Right hindlimb (tissue), 1 donor: ENCODE measurements at regions not wholly inside any gene's neighbourhood (a gene's known extent, or its start where the extent isn't known, plus 50 kb on each side); places are given as distances from the start of the nearest gene placed in this dataset.
"Not testable (repeated sequence)": the region's sequence is repeated elsewhere in the genome, so short reads cannot be mapped to it uniquely, and the experiment has no call there.

Experiments used
- DNase-seq: peaks from one replicate; pipeline ENCODE4 v3.0.0-alpha.2; 2018

DNA sequence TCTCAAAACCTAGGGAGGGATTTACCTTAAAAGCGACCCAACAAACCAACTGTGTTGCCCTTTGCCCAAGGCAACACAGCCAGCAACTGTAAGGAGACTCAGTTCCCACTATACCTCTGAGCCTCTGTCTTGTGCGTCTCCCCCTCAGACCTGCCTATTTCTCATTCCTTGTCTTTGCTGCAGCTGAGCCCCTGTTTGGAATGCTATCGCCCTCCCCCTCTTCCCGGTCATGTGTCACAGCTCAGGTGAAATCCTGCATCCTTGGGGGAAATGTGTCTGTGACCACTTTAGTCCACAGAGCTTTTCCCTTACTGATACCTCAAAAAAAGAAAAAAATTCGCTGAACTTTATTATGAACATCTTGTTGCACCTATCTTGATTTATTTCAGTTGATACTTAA is 52.0 kb upstream of the LRIG1 start:
- DNase-seq, result no peak

DNA sequence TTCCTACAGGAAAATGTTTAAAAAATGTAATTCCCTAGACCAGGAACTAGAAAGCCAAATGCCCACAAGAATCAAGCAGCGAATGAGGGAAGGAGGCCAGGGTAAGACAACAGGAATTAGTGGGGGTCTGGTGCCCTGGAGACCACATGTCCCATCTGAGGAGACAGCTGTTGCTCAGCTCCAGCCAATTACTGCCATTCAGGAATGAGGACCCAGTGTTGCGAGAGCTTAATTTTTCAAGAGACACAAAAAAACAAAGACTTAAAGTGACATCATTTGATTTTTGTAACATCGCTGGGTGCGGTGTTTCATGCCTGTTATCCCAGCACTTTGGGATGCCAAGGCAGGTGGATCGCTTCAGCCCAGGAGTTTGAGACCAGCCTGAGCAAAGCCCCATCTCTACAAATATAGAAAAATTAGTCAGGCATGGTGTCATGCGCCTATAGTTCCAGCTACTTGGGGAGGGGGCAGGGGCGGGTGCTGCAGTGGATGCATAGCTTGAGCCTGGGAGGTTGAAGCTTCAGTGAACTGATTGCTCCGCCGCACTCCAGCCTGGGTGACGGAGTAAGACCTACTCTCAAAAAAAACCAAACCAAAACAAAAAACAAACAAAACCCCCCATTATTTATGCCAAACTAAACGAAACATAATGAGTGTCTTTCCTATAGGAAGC is 52.8 kb upstream of the LRIG1 start:
- peak; percentile 33 for DNase-seq

- DNase-seq, result no peak
Measured at GRCh38 chr3:66554178-66554577, 53.4 kb upstream of the LRIG1 start.

- DNase-seq, result no peak
Measured at GRCh38 chr3:66555214-66555844, 54.5 kb upstream of the LRIG1 start.

DNA sequence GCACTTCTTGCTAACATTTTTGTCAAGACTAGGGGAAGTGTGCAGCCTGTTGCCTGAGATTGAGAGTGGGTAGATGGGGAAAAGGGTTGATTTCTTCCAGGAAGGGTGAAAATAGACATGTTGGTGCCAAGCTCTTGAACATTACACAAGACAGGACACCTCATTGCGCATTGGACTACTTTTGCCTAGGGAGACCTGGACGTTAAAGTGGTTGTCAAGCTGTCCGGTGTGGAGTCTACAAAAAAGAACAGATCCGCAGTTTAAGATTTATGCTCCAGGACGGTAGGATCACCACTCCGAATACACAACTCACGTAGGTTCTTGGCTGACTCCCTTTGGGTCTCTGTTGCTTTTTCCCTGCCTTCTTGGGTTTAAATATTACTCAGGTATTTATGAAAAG is 56.3 kb upstream of the LRIG1 start:
- no peak for DNase-seq

DNA sequence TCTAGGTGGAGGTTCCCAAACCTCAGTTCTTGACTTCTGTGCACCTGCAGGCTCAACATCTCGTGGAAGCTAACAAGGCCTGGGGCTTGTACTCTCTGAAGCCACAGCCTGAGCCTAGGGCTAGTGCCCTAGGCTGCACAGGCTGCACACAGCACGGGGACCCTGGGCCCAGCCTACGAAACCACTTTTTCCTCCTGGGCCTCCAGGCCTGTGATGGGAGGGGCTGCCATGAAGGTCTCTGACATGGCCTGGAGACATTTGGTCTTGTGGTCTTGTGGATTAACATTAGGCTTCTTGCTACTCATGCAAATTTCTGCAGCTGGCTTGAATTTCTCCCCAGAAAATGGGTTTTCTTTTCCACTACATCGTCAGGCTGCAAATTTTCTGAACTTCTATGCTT is 59.1 kb upstream of the LRIG1 start:
- DNase-seq, result not testable (repeated sequence)

GRCh38 chr3:66561367-66561766 is 60.5 kb upstream of the LRIG1 start:
- DNase-seq, result no peak

DNA sequence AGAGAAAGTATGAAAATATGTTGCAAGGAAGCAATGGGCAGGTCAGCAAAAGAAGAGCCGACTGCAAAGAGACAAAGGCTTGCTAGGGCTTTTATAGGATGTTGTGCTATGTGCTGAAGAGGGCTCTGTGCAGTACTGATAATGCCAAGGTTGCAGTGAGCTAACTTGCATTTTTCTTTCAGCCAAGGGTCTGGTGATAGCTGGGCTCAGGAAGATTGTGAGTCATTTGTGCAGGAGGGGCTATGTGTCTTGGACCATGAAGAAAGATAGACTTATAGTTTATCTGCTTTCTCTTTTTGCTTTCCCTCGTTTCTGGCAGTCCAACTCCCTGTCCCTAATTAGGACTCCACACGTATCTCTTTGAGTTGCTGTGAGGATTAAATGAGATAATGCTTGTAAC is 64.5 kb upstream of the LRIG1 start:
- DNase-seq, result no peak

DNA sequence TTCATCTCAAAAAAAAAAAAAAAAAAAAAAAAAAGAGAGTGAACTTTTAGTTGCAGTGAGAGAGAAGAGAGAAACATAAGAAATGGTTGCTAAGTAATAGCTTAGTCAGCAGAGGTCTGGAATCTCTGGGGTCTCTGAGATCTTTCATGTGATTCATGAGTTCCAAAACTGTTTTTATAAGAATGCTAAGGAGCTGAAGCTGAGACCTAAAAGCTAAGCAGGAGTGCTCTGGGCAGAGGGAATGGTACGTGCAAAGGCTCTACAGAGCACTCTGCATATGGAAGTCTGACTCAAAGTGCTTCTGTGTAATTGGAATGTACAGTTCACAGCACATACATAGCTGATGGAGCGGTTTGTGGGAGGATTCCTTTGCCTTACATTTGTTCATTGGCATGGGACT is 66.3 kb upstream of the LRIG1 start:
- no peak for DNase-seq

DNA sequence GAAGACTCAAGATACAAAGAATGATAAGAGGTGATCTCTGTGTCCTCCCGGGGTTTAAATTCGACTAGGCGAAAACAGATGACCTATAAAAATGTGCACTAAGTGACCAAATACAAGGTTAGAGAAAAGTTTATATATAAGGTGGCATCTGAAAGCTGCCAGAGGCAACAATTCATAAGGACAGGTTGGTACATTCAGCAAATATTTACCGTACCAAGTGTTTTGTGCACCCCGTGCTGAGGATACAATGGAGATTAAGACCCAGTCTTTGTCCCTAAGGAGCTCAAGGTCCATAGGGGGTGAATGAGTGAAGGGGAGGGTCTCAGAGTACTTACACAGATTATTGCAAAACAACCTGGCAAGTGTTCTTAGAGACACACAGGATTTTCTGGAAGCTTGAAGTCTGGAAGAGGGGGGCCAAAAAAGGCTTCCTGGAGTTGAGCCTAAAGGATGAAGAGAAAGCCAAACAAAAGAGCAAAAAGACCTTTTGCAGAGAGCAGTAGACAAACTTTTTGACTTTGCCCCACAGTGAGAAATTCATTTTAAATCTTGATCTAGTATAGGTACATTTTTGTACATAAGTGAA is 71.4 kb upstream of the LRIG1 start:
- peak; percentile 54 for DNase-seq

- DNase-seq, result no peak
Measured at GRCh38 chr3:66572938-66573710, 72.3 kb upstream of the LRIG1 start.

DNA sequence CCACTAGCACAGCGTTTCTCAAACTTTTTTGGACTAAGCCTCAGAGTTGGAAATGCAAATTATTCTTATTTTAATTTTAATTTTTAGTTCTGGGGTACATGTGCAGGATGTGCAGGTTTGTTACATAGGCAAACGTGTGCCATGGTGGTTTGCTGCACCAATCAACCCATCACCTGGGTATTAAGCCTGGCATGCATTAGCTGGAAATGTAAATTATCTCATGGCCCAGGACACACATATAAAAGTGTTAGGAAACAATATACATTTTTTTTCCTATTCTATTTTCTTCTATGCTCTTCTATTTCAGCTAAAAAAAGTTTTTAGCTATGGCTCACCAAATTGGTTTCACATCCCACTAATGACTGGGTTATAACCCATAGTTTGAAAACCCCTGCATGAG is 73.3 kb upstream of the LRIG1 start:
- DNase-seq, result no peak

- DNase-seq, result no peak
Measured at GRCh38 chr3:66577426-66578203, 76.8 kb upstream of the LRIG1 start.

GRCh38 chr3:66581256-66581655 is 80.4 kb upstream of the LRIG1 start:
- no peak for DNase-seq

DNA sequence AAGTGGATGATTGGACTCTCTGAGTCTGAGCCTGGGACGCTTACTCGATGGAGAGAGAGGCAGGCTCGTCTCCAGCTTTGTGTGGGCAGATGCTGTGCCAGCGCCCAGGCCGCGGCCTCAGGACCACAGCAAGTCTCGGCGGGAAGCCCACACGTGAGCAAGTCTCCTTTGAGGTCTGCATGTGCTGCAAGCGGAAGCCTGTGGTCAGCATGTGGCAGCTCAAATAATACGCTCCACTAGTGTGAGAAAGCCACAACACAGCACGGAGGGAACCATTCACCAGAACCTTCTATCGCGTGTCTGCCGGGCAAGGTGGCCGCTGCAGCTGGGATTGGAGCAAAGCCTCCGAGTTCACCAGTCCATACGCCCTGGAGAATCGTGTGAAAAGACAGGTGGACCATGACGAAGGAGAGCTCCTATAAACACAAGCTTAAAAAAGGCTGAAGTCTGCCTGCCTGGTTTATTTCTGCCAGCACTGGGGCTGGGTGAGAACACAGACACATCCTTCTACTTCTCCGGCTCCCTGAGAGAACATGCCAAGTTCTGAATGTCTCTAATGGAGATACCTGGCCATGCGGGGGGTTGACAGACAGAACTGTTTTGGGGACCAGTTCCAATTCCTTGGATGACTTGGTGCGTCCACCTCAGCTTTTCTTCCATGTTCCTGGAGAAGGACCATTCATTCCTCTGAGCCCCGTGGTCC is 82.0 kb upstream of the LRIG1 start:
- DNase-seq, result peak; percentile 77

DNA sequence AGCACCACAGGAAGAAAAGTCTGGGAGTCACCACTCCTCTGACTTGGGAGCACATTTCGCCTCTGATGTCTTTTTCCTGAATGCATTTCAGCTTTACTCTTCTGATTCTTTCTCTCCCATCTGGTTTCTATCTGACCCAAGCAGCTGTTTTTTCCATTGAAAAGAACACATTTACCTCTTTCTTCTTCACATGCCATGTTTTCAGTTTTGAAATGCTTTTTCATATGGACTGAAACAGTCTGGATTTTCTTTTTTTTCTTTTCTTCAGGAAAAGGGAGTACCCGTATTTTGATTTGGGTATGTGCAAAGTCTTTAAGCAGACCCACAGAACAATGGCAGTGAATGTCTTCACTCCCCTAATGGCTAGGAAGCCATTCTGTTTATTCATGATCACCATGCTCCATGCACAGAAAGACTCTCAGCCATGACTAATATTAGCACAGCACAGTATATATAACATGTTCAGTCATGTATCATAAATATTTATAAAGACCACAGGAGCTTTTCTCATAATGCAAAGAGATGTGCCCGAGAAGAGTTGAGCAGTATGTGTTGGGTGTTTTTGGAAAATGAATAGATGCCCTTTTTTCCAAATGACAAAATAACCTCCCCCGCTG is 82.7 kb upstream of the LRIG1 start:
- no peak for DNase-seq

DNA sequence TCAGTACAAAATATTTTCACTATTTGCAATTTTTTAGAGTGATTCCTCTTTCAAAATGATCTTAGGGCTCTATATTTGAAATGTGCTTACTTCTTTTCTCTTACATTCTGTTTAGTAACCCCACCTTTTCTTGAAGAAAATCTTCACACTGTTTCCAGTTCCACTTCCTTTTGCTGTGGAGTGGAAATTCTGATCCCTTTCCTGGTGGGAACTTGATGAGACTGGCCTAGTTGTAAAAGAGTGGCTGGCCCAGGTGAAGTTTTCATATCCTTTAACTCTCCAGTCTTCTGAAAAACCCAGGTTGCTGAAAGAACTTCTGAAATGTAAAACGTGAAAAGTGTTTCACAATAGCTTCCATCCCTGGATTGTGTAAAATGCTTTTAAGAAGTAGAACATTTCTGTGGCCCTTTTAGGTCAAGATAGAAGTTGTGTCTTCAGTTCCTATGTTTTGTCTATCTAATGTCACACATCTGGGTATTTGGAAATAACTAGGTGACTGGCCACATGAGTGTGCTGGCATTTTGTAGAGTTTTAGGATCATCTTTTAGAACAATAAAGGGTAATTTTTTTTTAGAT is 84.8 kb upstream of the LRIG1 start:
- DNase-seq, result no peak

- DNase-seq, result no peak
Measured at GRCh38 chr3:66586853-66587252, 86.0 kb upstream of the LRIG1 start.

GRCh38 chr3:66588340-66588847 is 87.6 kb upstream of the LRIG1 start:
- DNase-seq, result no peak

- no peak for DNase-seq
Measured at GRCh38 chr3:66592016-66592761, 91.4 kb upstream of the LRIG1 start.
